Neutrophil (primary cell): ENCODE measurements at regions not wholly inside any gene's neighbourhood (a gene's known extent, or its start where the extent isn't known, plus 50 kb on each side); places are given as distances from the start of the nearest gene placed in this dataset.

ENCODE experiments used
- H3K27ac ChIP-seq: fragments of 200-600 bp; sonication (generic); 2 replicates; pipeline ENCODE4 v1.5.1; 2016; ENCODE audit warnings: mild to moderate bottlenecking, moderate library complexity
- H3K27me3 ChIP-seq: fragments of 200-600 bp; sonication (generic); 2 replicates; pipeline ENCODE4 v1.6.0; 2016; ENCODE audit warnings: mild to moderate bottlenecking
- H3K36me3 ChIP-seq: fragments of 200-600 bp; sonication (generic); 2 replicates; pipeline ENCODE4 v1.5.1; 2017
- H3K4me1 ChIP-seq, 2 experiments: fragments of 200-600 bp in 1 of 2; sonication (generic) in 1 of 2; 1 replicate in 1 of 2; 2 replicates in 1 of 2; pipeline versions ENCODE4 v1.5.1 to v1.6.1; 2013 to 2016; ENCODE audit warnings: low read depth in 1 of 2, low read length in 1 of 2, mild to moderate bottlenecking in 1 of 2, moderate library complexity in 1 of 2; ENCODE audit not compliant: control insufficient read depth in 1 of 2, insufficient read depth in 1 of 2
- H3K4me3 ChIP-seq, 2 experiments: fragments of 200-600 bp in 1 of 2; sonication (generic) in 1 of 2; 1 replicate in 1 of 2; 2 replicates in 1 of 2; pipeline ENCODE4 v1.5.1; 2013 to 2016; ENCODE audit warnings: low read depth in 1 of 2, low read length in 1 of 2, mild to moderate bottlenecking in 1 of 2, moderate library complexity in 1 of 2
- H3K9me3 ChIP-seq: fragments of 200-600 bp; sonication (generic); 2 replicates; pipeline ENCODE4 v1.5.1; 2016
- CTCF ChIP-seq: fragments of 200-600 bp; sonication (generic); IDR thresholded peaks from 2 replicates; pipeline ENCODE4 v1.5.1; 2016; ENCODE audit warnings: antibody characterized with exemption

DNA sequence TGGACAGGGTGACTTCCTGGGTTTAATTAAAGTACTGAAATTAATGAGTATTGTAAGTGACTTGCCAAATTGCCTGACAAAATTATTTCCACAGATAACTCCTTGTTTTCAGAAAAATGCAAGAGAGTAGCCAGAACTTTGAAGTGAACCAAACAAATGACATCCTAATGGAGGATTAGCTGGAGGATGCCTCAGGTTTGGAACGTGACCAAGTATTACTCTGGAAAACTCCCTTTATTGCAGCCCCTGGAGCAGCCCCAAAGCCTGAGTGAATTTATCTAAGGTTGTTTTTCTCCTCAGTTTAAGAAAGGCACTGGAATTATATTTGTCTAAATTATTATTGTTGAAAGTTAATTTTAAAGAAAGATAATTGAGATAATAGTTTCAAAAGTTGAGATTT lies 343.6 kb upstream of the MTNR1B start:
- no peaks in the 10 kb centered on the region for H3K9me3 ChIP-seq
- no peaks in the 10 kb centered on the region for H3K4me1 ChIP-seq
- H3K4me3 ChIP-seq, result no peak overlapping the region
- TF ChIP-seq CTCF, result no peak
- H3K36me3 ChIP-seq, result no peaks in the 10 kb centered on the region
- H3K27ac ChIP-seq, result no peak overlapping the region
- H3K27me3 ChIP-seq, result no peaks in the 10 kb centered on the region

DNA sequence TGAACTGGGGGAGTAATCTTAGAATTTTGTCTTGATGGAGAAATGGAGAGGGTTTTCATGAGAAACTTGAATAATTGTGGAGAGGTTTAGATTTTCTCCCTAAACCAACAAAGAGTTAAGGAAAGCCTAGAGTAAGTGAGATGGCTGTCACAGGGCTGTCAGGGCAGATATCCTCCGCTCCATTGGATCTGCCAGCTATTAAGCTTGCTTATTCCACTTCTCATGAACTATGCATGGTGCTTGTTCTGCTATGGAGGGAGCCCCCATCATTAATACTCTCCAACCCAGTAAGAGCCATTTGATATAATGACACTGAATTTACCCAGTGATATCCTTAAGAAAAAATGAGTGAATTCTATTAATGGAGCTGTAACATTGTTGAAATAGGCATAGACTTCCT lies 342.8 kb upstream of the MTNR1B start:
- no peak for TF ChIP-seq CTCF
- H3K27me3 ChIP-seq, result no peaks in the 10 kb centered on the region
- H3K4me3 ChIP-seq, result no peak overlapping the region
- H3K9me3 ChIP-seq, result no peaks in the 10 kb centered on the region
- no peaks in the 10 kb centered on the region for H3K36me3 ChIP-seq
- H3K4me1 ChIP-seq, result no peaks in the 10 kb centered on the region
- H3K27ac ChIP-seq, result no peak overlapping the region

- no peak for TF ChIP-seq CTCF
- Histone ChIP-seq H3K27ac (no peak overlapping the region), H3K27me3 (no peaks in the 10 kb centered on the region), H3K36me3 (no peaks in the 10 kb centered on the region), H3K4me3 (no peak overlapping the region), H3K9me3 (no peaks in the 10 kb centered on the region), H3K4me1 (no peaks in the 10 kb centered on the region)
Observed at GRCh38 chr11:92627615-92628256, 341.7 kb upstream of the MTNR1B start.

GRCh38 chr11:92628401-92629292 lies 340.8 kb upstream of the MTNR1B start:
- no peaks in the 10 kb centered on the region for H3K36me3 ChIP-seq
- no peaks in the 10 kb centered on the region for H3K27me3 ChIP-seq
- no peak for TF ChIP-seq CTCF
- H3K4me3 ChIP-seq, result no peak overlapping the region
- no peaks in the 10 kb centered on the region for H3K9me3 ChIP-seq
- no peaks in the 10 kb centered on the region for H3K4me1 ChIP-seq
- H3K27ac ChIP-seq, result no peak overlapping the region

- Histone ChIP-seq H3K4me1 (no peaks in the 10 kb centered on the region), H3K27ac (no peak overlapping the region), H3K9me3 (no peaks in the 10 kb centered on the region), H3K4me3 (no peak overlapping the region), H3K27me3 (no peaks in the 10 kb centered on the region), H3K36me3 (no peaks in the 10 kb centered on the region)
- TF ChIP-seq CTCF, result no peak
Observed at GRCh38 chr11:92632495-92632894, 337.0 kb upstream of the MTNR1B start.
